Progenitor cell of endocrine pancreas (in vitro differentiated cells): ENCODE measurements at regions not wholly inside any gene's neighbourhood (a gene's known extent, or its start where the extent isn't known, plus 50 kb on each side); places are given as distances from the start of the nearest gene placed in this dataset.

Experiments
- DNase-seq: peaks from one replicate; pipeline ENCODE4 v3.0.0; 2021; ENCODE audit warnings: low spot score; ENCODE audit not compliant: unreplicated experiment
- H3K27ac Mint-ChIP-seq: 2 replicates; pipeline ENCODE4 v1.8.0; 2021; ENCODE audit warnings: mild to moderate bottlenecking, moderate library complexity, mixed read lengths
- H3K27me3 Mint-ChIP-seq: 2 replicates; pipeline ENCODE4 v1.8.0; 2021; ENCODE audit warnings: mixed read lengths
- H3K36me3 Mint-ChIP-seq: 2 replicates; pipeline ENCODE4 v1.8.0; 2022; ENCODE audit warnings: mixed read lengths; ENCODE audit not compliant: insufficient read depth
- H3K4me1 Mint-ChIP-seq: 2 replicates; pipeline ENCODE4 v1.8.0; 2021; ENCODE audit warnings: low read depth, mixed read lengths
- H3K4me3 Mint-ChIP-seq: 2 replicates; pipeline ENCODE4 v1.8.0; 2021; ENCODE audit warnings: low read depth, mild to moderate bottlenecking, moderate library complexity, mixed read lengths
- H3K9me3 Mint-ChIP-seq: 2 replicates; pipeline ENCODE4 v1.8.0; 2021; ENCODE audit warnings: low read depth, mixed read lengths
- CTCF ChIP-seq: fragments of 200-600 bp; sonication (generic); IDR thresholded peaks from one replicate; pipeline ENCODE4 v1.5.0; 2021; ENCODE audit warnings: antibody characterized with exemption, mild to moderate bottlenecking; ENCODE audit not compliant: unreplicated experiment

GRCh38 chr4:30929649-30930048 lies 209.5 kb downstream of the PCDH7 start:
- H3K27me3 Mint-ChIP-seq, result no peaks in the 10 kb centered on the region
- no peaks in the 10 kb centered on the region for H3K36me3 Mint-ChIP-seq
- no peaks in the 10 kb centered on the region for H3K9me3 Mint-ChIP-seq
- H3K27ac Mint-ChIP-seq, result no peak overlapping the region
- no peak for TF ChIP-seq CTCF
- DNase-seq, result no peak
- no peak overlapping the region for H3K4me3 Mint-ChIP-seq
- peaks cover 10% of the 10 kb centered on the region for H3K4me1 Mint-ChIP-seq

- TF ChIP-seq CTCF, result no peak
- Mint-ChIP-seq H3K27me3 (no peaks in the 10 kb centered on the region), H3K4me3 (no peak overlapping the region), H3K36me3 (no peaks in the 10 kb centered on the region), H3K4me1 (peaks cover 10% of the 10 kb centered on the region), H3K9me3 (no peaks in the 10 kb centered on the region), H3K27ac (no peak overlapping the region)
- no peak for DNase-seq
Observed at GRCh38 chr4:30930276-30930675, 210.1 kb downstream of the PCDH7 start.

DNA sequence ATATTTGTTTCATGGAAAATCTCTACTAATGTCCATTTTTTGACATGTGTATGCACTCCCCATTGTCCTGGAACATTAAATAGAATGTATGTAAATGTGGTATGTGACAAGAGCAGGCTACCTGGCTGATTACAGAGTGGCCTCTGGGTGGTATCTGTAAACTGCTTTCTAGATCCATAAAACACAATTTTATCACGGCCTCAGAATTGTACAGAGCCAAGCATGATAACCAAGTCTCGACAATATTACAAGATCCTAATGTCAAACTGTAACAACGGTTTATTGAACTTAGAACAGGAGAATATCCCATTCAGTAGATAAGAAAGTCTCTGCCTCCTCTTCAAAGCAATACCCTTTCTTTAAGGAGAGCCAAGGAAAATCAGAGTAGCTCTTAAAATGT lies 212.4 kb downstream of the PCDH7 start:
- H3K9me3 Mint-ChIP-seq, result no peaks in the 10 kb centered on the region
- H3K27ac Mint-ChIP-seq, result no peak overlapping the region
- H3K4me1 Mint-ChIP-seq, result peaks cover 8% of the 10 kb centered on the region
- no peaks in the 10 kb centered on the region for H3K27me3 Mint-ChIP-seq
- no peaks in the 10 kb centered on the region for H3K36me3 Mint-ChIP-seq
- TF ChIP-seq CTCF, result no peak
- no peak overlapping the region for H3K4me3 Mint-ChIP-seq
- no peak for DNase-seq

- Mint-ChIP-seq H3K27ac (no peak overlapping the region), H3K27me3 (no peaks in the 10 kb centered on the region), H3K36me3 (no peaks in the 10 kb centered on the region), H3K9me3 (no peaks in the 10 kb centered on the region), H3K4me3 (no peak overlapping the region), H3K4me1 (peaks cover 3% of the 10 kb centered on the region)
- TF ChIP-seq CTCF, result no peak
- no peak for DNase-seq
Observed at GRCh38 chr4:30939069-30939468, 218.9 kb downstream of the PCDH7 start.

- no peak overlapping the region for H3K4me3 Mint-ChIP-seq
- H3K27me3 Mint-ChIP-seq, result no peaks in the 10 kb centered on the region
- TF ChIP-seq CTCF, result no peak
- H3K4me1 Mint-ChIP-seq, result peaks cover 3% of the 10 kb centered on the region
- DNase-seq, result no peak
- H3K36me3 Mint-ChIP-seq, result no peaks in the 10 kb centered on the region
- H3K9me3 Mint-ChIP-seq, result no peaks in the 10 kb centered on the region
- no peak overlapping the region for H3K27ac Mint-ChIP-seq
Observed at GRCh38 chr4:30939684-30940083, 219.5 kb downstream of the PCDH7 start.
